Stimulated activated CD4-positive, alpha-beta T cell treated with anti-CD3 and anti-CD28 coated beads, TNF-alpha, amount 100 ng/mL, for 48 hours (primary cell): ENCODE measurements at regions not wholly inside any gene's neighbourhood (a gene's known extent, or its start where the extent isn't known, plus 50 kb on each side); places are given as distances from the start of the nearest gene placed in this dataset.
"Not testable (repeated sequence)": the region's sequence is repeated elsewhere in the genome, so short reads cannot be mapped to it uniquely, and the experiment has no call there.

ENCODE experiments used
- DNase-seq, 3 donors: peaks; one replicate each; pipeline ENCODE4 v3.0.0-alpha.2; 2020; ENCODE audit warnings: low read depth in 3 of 3

GRCh38 chr4:23408913-23409312, 480.9 kb downstream of the PPARGC1A start:
- not testable (repeated sequence) for DNase-seq

GRCh38 chr4:23401572-23401971, 488.3 kb downstream of the PPARGC1A start:
- DNase-seq: no peak

GRCh38 chr4:23392860-23393458, 496.9 kb downstream of the PPARGC1A start:
- no peak for DNase-seq

- no peak for DNase-seq
Measured at GRCh38 chr4:23390246-23390645, 499.6 kb downstream of the PPARGC1A start.

- DNase-seq: no peak
Measured at GRCh38 chr4:23388699-23389395, 501.0 kb downstream of the PPARGC1A start.

GRCh38 chr4:23388255-23388654, 501.6 kb downstream of the PPARGC1A start:
- no peak for DNase-seq

- DNase-seq: no peak
Measured at GRCh38 chr4:23384741-23385140, 505.1 kb downstream of the PPARGC1A start.

GRCh38 chr4:23382879-23383278, 507.0 kb downstream of the PPARGC1A start:
- DNase-seq: no peak

- DNase-seq: no peak
Measured at GRCh38 chr4:23374259-23374658, 515.6 kb downstream of the PPARGC1A start.

- DNase-seq: peak in 2 of 3 donors; percentile 2 to 6
Measured at GRCh38 chr4:23373261-23373660, 516.6 kb downstream of the PPARGC1A start.

GRCh38 chr4:23371533-23371932, 518.3 kb downstream of the PPARGC1A start:
- no peak for DNase-seq

- DNase-seq: no peak
Measured at GRCh38 chr4:23369331-23369730, 520.5 kb downstream of the PPARGC1A start.

- DNase-seq: no peak
Measured at GRCh38 chr4:23368081-23368697, 521.7 kb downstream of the PPARGC1A start.

GRCh38 chr4:23366557-23366906, 523.3 kb downstream of the PPARGC1A start:
- no peak for DNase-seq

- no peak for DNase-seq
Measured at GRCh38 chr4:23365871-23366556, 523.8 kb downstream of the PPARGC1A start.

- no peak for DNase-seq
Measured at GRCh38 chr4:23365086-23365485, 524.8 kb downstream of the PPARGC1A start.

- DNase-seq: no peak
Measured at GRCh38 chr4:23364167-23364566, 525.7 kb downstream of the PPARGC1A start.

GRCh38 chr4:23361453-23361852, 528.4 kb downstream of the PPARGC1A start:
- DNase-seq: no peak

- DNase-seq: no peak
Measured at GRCh38 chr4:23360718-23361117, 529.1 kb downstream of the PPARGC1A start.

GRCh38 chr4:23355258-23355657, 534.6 kb downstream of the PPARGC1A start:
- no peak for DNase-seq

GRCh38 chr4:23353200-23353599, 536.6 kb downstream of the PPARGC1A start:
- no peak for DNase-seq

- DNase-seq: no peak
Measured at GRCh38 chr4:23348789-23349498, 540.9 kb downstream of the PPARGC1A start.
